K562 (cell line): ENCODE measurements at regions not wholly inside any gene's neighbourhood (a gene's known extent, or its start where the extent isn't known, plus 50 kb on each side); places are given as distances from the start of the nearest gene placed in this dataset.
A peak's percentile ranks its signal among the peaks of the same experiment; 100 is the strongest.

Experiments used
- DMBX1 ChIP-seq: fragments of 250-450 bp; sonication (Bioruptor Pico); IDR thresholded peaks from 2 replicates; pipeline ENCODE4 v1.8.0; 2022; ENCODE audit warnings: inconsistent platforms, mild to moderate bottlenecking, moderate library complexity, borderline replicate concordance
- HCFC1 ChIP-seq: IDR thresholded peaks from 2 replicates; pipeline ENCODE4 v1.6.1; 2012; ENCODE audit warnings: low read depth, low read length, improper control_type of control experiment
- HNRNPL ChIP-seq: fragments of 200-400 bp; formaldehyde crosslinking; IDR thresholded peaks from 2 replicates; pipeline ENCODE4 v1.6.1; 2017; ENCODE audit warnings: low read depth, mild to moderate bottlenecking, low read length
- ILF3 ChIP-seq: fragments of 450-650 bp; IDR thresholded peaks from 2 replicates; pipeline ENCODE4 v1.6.1; 2018; ENCODE audit warnings: antibody characterized with exemption, mild to moderate bottlenecking, moderate library complexity, borderline replicate concordance
- KDM2B ChIP-seq: fragments of 250-450 bp; sonication (Bioruptor Pico); IDR thresholded peaks from 2 replicates; pipeline ENCODE4 v1.8.0; 2021; ENCODE audit warnings: mild to moderate bottlenecking, moderate library complexity
- TEAD2 ChIP-seq: fragments of 450-650 bp; IDR thresholded peaks from 2 replicates; pipeline ENCODE4 v1.6.1; 2016; ENCODE audit warnings: missing genetic modification characterization, control low read depth, missing compliant biosample characterization
- TF ChIP-seq, protein P1 (sequence below): sonication (generic); formaldehyde crosslinking; IDR thresholded peaks from 2 replicates; pipeline ENCODE4 v1.8.0; 2023; ENCODE audit warnings: mild to moderate bottlenecking, missing genetic modification reagents

GRCh38 chr6:26158581-26159356, 71.5 kb downstream of the HFE start (continued):
- no peak; the same call in 1 of the 2 replicates for TF ChIP-seq HNRNPL
- no peak for TF ChIP-seq TEAD2 (tag)
- TF ChIP-seq, protein P1, sequence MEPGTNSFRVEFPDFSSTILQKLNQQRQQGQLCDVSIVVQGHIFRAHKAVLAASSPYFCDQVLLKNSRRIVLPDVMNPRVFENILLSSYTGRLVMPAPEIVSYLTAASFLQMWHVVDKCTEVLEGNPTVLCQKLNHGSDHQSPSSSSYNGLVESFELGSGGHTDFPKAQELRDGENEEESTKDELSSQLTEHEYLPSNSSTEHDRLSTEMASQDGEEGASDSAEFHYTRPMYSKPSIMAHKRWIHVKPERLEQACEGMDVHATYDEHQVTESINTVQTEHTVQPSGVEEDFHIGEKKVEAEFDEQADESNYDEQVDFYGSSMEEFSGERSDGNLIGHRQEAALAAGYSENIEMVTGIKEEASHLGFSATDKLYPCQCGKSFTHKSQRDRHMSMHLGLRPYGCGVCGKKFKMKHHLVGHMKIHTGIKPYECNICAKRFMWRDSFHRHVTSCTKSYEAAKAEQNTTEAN (CRISPR knock-in tag) = 0 out of 2 replicates have a peak, but pooled peaks have one; percentile 64
- no peak for TF ChIP-seq KDM2B (CRISPR knock-in tag)
- TF ChIP-seq ILF3 = no peak
- no peak for TF ChIP-seq DMBX1 (CRISPR knock-in tag)
- TF ChIP-seq HCFC1 = no peak
